B cell (primary cell): ENCODE measurements at regions not wholly inside any gene's neighbourhood (a gene's known extent, or its start where the extent isn't known, plus 50 kb on each side); places are given as distances from the start of the nearest gene placed in this dataset.

Source experiments
- ATAC-seq: fragments of 200-7000 bp; cut with Tn5 transposase; one replicate; pipeline ENCODE4 v1.10.0; 2021; ENCODE audit warnings: low read depth, mild to moderate bottlenecking, moderate number of reproducible peaks, moderate library complexity
- CTCF ChIA-PET: fragments of 350-600 bp; sonication (Branson Sonifier 250); formaldehyde crosslinking; loops from one replicate; lab custom pipeline; 2021; ENCODE audit warnings: antibody characterized with exemption, inconsistent platforms; lab: Charles Lee
- POLR2A ChIA-PET: fragments of 350-600 bp; sonication (Branson Sonifier 250); formaldehyde crosslinking; loops from one replicate; lab custom pipeline; 2021; ENCODE audit warnings: antibody characterized with exemption; lab: Charles Lee
- DNase-seq: peaks from one replicate; pipeline ENCODE4 v3.0.0; 2013
- H2AFZ ChIP-seq: 2 replicates; pipeline ENCODE4 v1.6.1; 2012; ENCODE audit warnings: mild to moderate bottlenecking, low read depth, low read length; ENCODE audit not compliant: insufficient read depth, poor library complexity, severe bottlenecking
- H3K27ac ChIP-seq, 2 donors: 1 replicate in 1 of 2; 2 replicates in 1 of 2; pipeline ENCODE4 v1.5.1; 2012 to 2013; ENCODE audit warnings: low read length in 2 of 2, mild to moderate bottlenecking in 2 of 2, moderate library complexity in 1 of 2
- H3K27me3 ChIP-seq, 4 experiments: fragments of 200-600 bp in 1 of 4; sonication (generic) in 1 of 4; replicated peaks in 1 of 4; 1 replicate in 2 of 4; 2 replicates in 2 of 4; pipeline versions ENCODE4 v1.6.1 to v1.7.0; 2013 to 2016; ENCODE audit warnings: low read length in 3 of 4, mild to moderate bottlenecking in 2 of 4, mixed read lengths in 1 of 4, moderate library complexity in 1 of 4; ENCODE audit not compliant: insufficient read depth in 4 of 4, control insufficient read depth in 3 of 4; ENCODE audit errors: control extremely low read depth in 1 of 4
- H3K36me3 ChIP-seq, 2 experiments: replicated peaks in 1 of 2; 1 replicate in 1 of 2; 2 replicates in 1 of 2; pipeline versions ENCODE4 v1.6.1 to v1.7.1; 2013; ENCODE audit warnings: low read length in 1 of 2; ENCODE audit not compliant: insufficient read depth in 2 of 2, control insufficient read depth in 1 of 2; ENCODE audit errors: control extremely low read depth in 1 of 2, extremely low read depth in 1 of 2
- H3K4me1 ChIP-seq, 2 donors: fragments of 200-600 bp in 1 of 2; sonication (generic) in 1 of 2; 1 replicate in 1 of 2; 2 replicates in 1 of 2; pipeline versions ENCODE4 v1.5.1 to v1.6.1; 2013 to 2017; ENCODE audit warnings: low read length in 2 of 2; ENCODE audit not compliant: control insufficient read depth in 2 of 2, insufficient read depth in 2 of 2
- H3K4me2 ChIP-seq: replicated peaks from 2 replicates; pipeline ENCODE3; 2012; ENCODE audit warnings: mild to moderate bottlenecking, low read depth, low read length; ENCODE audit not compliant: poor library complexity, severe bottlenecking
- H3K4me3 ChIP-seq, 5 experiments: fragments of 200-600 bp in 1 of 5; sonication (generic) in 1 of 5; 1 replicate in 3 of 5; 2 replicates in 2 of 5; pipeline versions ENCODE4 v1.5.1 to v1.7.0; 2011 to 2016; ENCODE audit warnings: low read length in 4 of 5, mild to moderate bottlenecking in 4 of 5, low read depth in 2 of 5, control low read depth in 1 of 5, moderate library complexity in 1 of 5; ENCODE audit not compliant: insufficient read depth in 1 of 5; ENCODE audit errors: control extremely low read depth in 1 of 5, extremely low read depth in 1 of 5
- H3K79me2 ChIP-seq: fragments of 200-600 bp; sonication (generic); one replicate; pipeline ENCODE4 v1.6.0; 2016; ENCODE audit warnings: low read length; ENCODE audit not compliant: control insufficient read depth, insufficient read depth
- H3K9ac ChIP-seq: fragments of 200-600 bp; sonication (generic); 2 replicates; pipeline ENCODE4 v1.6.1; 2017; ENCODE audit warnings: mild to moderate bottlenecking, low read length, moderate library complexity
- H3K9me3 ChIP-seq, 3 donors: one replicate each; pipeline versions ENCODE4 v1.6.1 to v1.7.1; 2013; ENCODE audit warnings: low read length in 2 of 3; ENCODE audit not compliant: control insufficient read depth in 2 of 3, insufficient read depth in 1 of 3; ENCODE audit errors: control extremely low read depth in 1 of 3
- H4K20me1 ChIP-seq: 2 replicates; pipeline ENCODE4 v1.6.0; 2012; ENCODE audit warnings: mild to moderate bottlenecking, low read length; ENCODE audit not compliant: insufficient read depth, control insufficient read depth, poor library complexity, severe bottlenecking
- H3K27ac Mint-ChIP-seq: one replicate; pipeline ENCODE4 v1.8.0; 2021; ENCODE audit warnings: mixed read lengths
- H3K27me3 Mint-ChIP-seq: one replicate; pipeline ENCODE4 v1.8.0; 2021; ENCODE audit warnings: mixed read lengths
- H3K4me1 Mint-ChIP-seq: one replicate; pipeline ENCODE4 v1.8.0; 2021; ENCODE audit warnings: mixed read lengths
- H3K4me3 Mint-ChIP-seq: one replicate; pipeline ENCODE4 v1.8.0; 2021; ENCODE audit warnings: mixed read lengths
- H3K9me3 Mint-ChIP-seq: one replicate; pipeline ENCODE4 v1.8.0; 2022; ENCODE audit warnings: mixed read lengths; ENCODE audit not compliant: insufficient read depth
- EZH2 ChIP-seq: IDR thresholded peaks from 2 replicates; pipeline ENCODE4 v1.6.1; 2012; ENCODE audit warnings: borderline replicate concordance, low read depth, mild to moderate bottlenecking, moderate library complexity, low read length; ENCODE audit not compliant: insufficient read depth, poor library complexity, severe bottlenecking
- WGBS: methylation state at CpG from one replicate; pipeline ENCODE4 v1.1.5; 2013; ENCODE audit warnings: missing lambda C conversion rate; ENCODE audit not compliant: insufficient coverage; 5-methylcytosine and 5-hydroxymethylcytosine counted together
- intact Hi-C: fragments of 100-400 bp; cut with micrococcal nuclease; formaldehyde crosslinking; loops from one replicate; pipeline ENCODE4 v1.10.0; 2022
- TF ChIP-seq, protein P1 (sequence below): fragments of 200-600 bp; IDR thresholded peaks from one replicate; pipeline ENCODE4 v1.8.0; 2022; ENCODE audit warnings: antibody characterized with exemption, mild to moderate bottlenecking

DNA sequence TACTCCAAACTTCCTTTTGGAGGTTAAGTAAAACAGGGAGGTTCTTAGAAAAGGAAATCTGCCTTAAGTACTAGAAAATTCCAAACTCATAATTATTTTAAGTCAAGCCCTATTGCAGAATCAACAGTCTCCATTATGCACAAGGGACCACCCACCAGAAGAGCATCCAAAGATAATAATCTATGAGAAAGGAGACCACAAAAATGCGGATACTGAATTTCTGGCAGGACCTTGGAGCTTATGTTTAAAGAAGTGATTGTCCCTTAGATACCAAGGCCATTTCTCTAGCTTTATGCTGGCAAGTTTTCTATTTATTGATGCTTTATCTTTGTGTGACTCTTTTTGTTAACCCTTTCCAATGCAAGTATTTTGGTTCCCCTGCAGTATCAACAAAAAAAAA, 404.0 kb upstream of the MMADHC start:
- DNase-seq (no peak), ATAC-seq (no peak)
- WGBS = no CpG with 5 or more reads among the region's 1 CpG
- Histone ChIP-seq H3K27ac (no peak overlapping the region), H3K27me3 (no peaks in the 10 kb centered on the region), H3K9me3 (peaks cover 0 to 3% (median 0%) of the 10 kb centered on the region in 3 donors), H3K4me2 (no peak overlapping the region), H3K4me1 (no peaks in the 10 kb centered on the region), H3K36me3 (no peaks in the 10 kb centered on the region), H3K79me2 (no peaks in the 10 kb centered on the region), H2AFZ (no peak overlapping the region), H3K9ac (no peak overlapping the region), H3K4me3 (no peak overlapping the region), H4K20me1 (no peaks in the 10 kb centered on the region)
- H3K9me3 Mint-ChIP-seq = no peaks in the 10 kb centered on the region
- no peak overlapping the region for H3K27ac Mint-ChIP-seq
- no peaks in the 10 kb centered on the region for H3K4me1 Mint-ChIP-seq
- ChIA-PET CTCF (no interaction called here), POLR2A (no interaction called here)
- intact Hi-C loops = no loop called here
- H3K27me3 Mint-ChIP-seq = no peaks in the 10 kb centered on the region
- no peak overlapping the region for H3K4me3 Mint-ChIP-seq
- TF ChIP-seq, protein P1, sequence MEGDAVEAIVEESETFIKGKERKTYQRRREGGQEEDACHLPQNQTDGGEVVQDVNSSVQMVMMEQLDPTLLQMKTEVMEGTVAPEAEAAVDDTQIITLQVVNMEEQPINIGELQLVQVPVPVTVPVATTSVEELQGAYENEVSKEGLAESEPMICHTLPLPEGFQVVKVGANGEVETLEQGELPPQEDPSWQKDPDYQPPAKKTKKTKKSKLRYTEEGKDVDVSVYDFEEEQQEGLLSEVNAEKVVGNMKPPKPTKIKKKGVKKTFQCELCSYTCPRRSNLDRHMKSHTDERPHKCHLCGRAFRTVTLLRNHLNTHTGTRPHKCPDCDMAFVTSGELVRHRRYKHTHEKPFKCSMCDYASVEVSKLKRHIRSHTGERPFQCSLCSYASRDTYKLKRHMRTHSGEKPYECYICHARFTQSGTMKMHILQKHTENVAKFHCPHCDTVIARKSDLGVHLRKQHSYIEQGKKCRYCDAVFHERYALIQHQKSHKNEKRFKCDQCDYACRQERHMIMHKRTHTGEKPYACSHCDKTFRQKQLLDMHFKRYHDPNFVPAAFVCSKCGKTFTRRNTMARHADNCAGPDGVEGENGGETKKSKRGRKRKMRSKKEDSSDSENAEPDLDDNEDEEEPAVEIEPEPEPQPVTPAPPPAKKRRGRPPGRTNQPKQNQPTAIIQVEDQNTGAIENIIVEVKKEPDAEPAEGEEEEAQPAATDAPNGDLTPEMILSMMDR = no peak
- TF ChIP-seq EZH2 = no peak

DNA sequence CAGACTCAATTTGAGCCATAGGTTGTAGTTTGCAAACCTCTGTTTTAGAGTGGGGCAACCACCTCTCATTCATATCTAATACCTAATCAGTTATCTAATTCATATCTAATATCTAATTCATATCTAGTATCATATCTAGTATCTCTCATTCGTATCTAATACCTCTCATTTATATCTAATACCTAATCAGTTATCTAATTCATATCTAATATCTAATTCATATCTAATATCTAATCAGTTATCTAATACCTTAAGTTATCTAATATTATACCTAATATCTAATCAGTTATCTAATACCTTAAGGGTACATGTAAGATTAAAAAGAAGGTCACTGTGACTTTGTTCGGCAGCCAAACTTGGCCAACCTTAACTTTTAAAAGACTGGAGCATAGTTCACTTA, 403.4 kb upstream of the MMADHC start:
- intact Hi-C loops = no loop called here

More for the DNA sequence above, 403.4 kb upstream of the MMADHC start:
- ChIA-PET POLR2A (no interaction called here), CTCF (no interaction called here)
- no peak for ATAC-seq
- H2AFZ ChIP-seq = no peak overlapping the region
- peaks cover 0 to 3% (median 0%) of the 10 kb centered on the region in 3 donors for H3K9me3 ChIP-seq
- WGBS = no CpG with 5 or more reads among the region's 2 CpGs
- no peaks in the 10 kb centered on the region for H3K36me3 ChIP-seq
- H3K27me3 Mint-ChIP-seq = no peaks in the 10 kb centered on the region
- no peaks in the 10 kb centered on the region for H3K79me2 ChIP-seq
- H3K27ac Mint-ChIP-seq = no peak overlapping the region
- no peak overlapping the region for H3K9ac ChIP-seq
- no peak overlapping the region for H3K27ac ChIP-seq
- H4K20me1 ChIP-seq = no peaks in the 10 kb centered on the region
- H3K27me3 ChIP-seq = no peaks in the 10 kb centered on the region
- DNase-seq = no peak
- no peaks in the 10 kb centered on the region for H3K4me1 ChIP-seq
- H3K9me3 Mint-ChIP-seq = no peaks in the 10 kb centered on the region
- no peak overlapping the region for H3K4me3 ChIP-seq
- no peaks in the 10 kb centered on the region for H3K4me1 Mint-ChIP-seq
- no peak overlapping the region for H3K4me3 Mint-ChIP-seq
- H3K4me2 ChIP-seq = no peak overlapping the region
- TF ChIP-seq EZH2 = no peak
- TF ChIP-seq, protein P1 = no peak
